T-helper 17 cell (primary cell): ENCODE measurements at regions not wholly inside any gene's neighbourhood (a gene's known extent, or its start where the extent isn't known, plus 50 kb on each side); places are given as distances from the start of the nearest gene placed in this dataset.

Experiments
- ATAC-seq: fragments of 150-1000 bp; cut with Tn5 transposase; 2 replicates; pipeline ENCODE4 v1.10.0; 2021; ENCODE audit warnings: mild to moderate bottlenecking, moderate library complexity
- DNase-seq, 3 donors: peaks; one replicate each; pipeline versions ENCODE4 v3.0.0 to v3.0.0-alpha.2; 2020 to 2021
- H3K9me3 ChIP-seq: one replicate; pipeline ENCODE4 v1.7.0; 2013; ENCODE audit warnings: low read length, mild to moderate bottlenecking; ENCODE audit not compliant: control insufficient read depth, poor library complexity, severe bottlenecking
- H3K27ac Mint-ChIP-seq: one replicate; pipeline ENCODE4 v1.8.0; 2022; ENCODE audit warnings: mild to moderate bottlenecking, moderate library complexity, mixed read lengths
- H3K27me3 Mint-ChIP-seq: one replicate; pipeline ENCODE4 v1.8.0; 2022; ENCODE audit warnings: mixed read lengths
- H3K36me3 Mint-ChIP-seq: one replicate; pipeline ENCODE4 v1.8.0; 2022; ENCODE audit warnings: low read depth, mixed read lengths
- H3K4me1 Mint-ChIP-seq: one replicate; pipeline ENCODE4 v1.8.0; 2022; ENCODE audit warnings: mild to moderate bottlenecking, mixed read lengths
- H3K4me3 Mint-ChIP-seq: one replicate; pipeline ENCODE4 v1.8.0; 2022; ENCODE audit warnings: mild to moderate bottlenecking, moderate library complexity, mixed read lengths

- no peaks in the 10 kb centered on the region for H3K9me3 ChIP-seq
- ATAC-seq, result no peak
- H3K36me3 Mint-ChIP-seq, result no peaks in the 10 kb centered on the region
- no peaks in the 10 kb centered on the region for H3K4me1 Mint-ChIP-seq
- no peak overlapping the region for H3K27ac Mint-ChIP-seq
- DNase-seq, result no peak
- H3K27me3 Mint-ChIP-seq, result peaks cover 53% of the 10 kb centered on the region
- H3K4me3 Mint-ChIP-seq, result no peak overlapping the region
These were observed 90.9 kb upstream of the KLF7 start for GRCh38 chr2:207256476-207257207.

GRCh38 chr2:207257251-207258250 is 91.8 kb upstream of the KLF7 start:
- Mint-ChIP-seq H3K27ac (no peak overlapping the region), H3K36me3 (no peaks in the 10 kb centered on the region), H3K4me3 (no peak overlapping the region), H3K27me3 (peaks cover 48% of the 10 kb centered on the region), H3K4me1 (no peaks in the 10 kb centered on the region)
- DNase-seq (no peak), ATAC-seq (no peak)
- no peaks in the 10 kb centered on the region for H3K9me3 ChIP-seq

- ATAC-seq, result no peak
- no peaks in the 10 kb centered on the region for H3K4me1 Mint-ChIP-seq
These were observed 92.7 kb upstream of the KLF7 start for GRCh38 chr2:207258263-207258991.

GRCh38 chr2:207260021-207260420 is 94.3 kb upstream of the KLF7 start:
- H3K4me1 Mint-ChIP-seq, result no peaks in the 10 kb centered on the region
- ATAC-seq (no peak), DNase-seq (no peak)
- H3K4me3 Mint-ChIP-seq, result no peak overlapping the region
- H3K27ac Mint-ChIP-seq, result no peak overlapping the region
- H3K27me3 Mint-ChIP-seq, result peaks cover 29% of the 10 kb centered on the region
- H3K36me3 Mint-ChIP-seq, result peaks cover 2% of the 10 kb centered on the region
- H3K9me3 ChIP-seq, result no peaks in the 10 kb centered on the region

More at GRCh38 chr2:207258263-207258991, 92.7 kb upstream of the KLF7 start:
- Mint-ChIP-seq H3K27me3 (peaks cover 44% of the 10 kb centered on the region), H3K36me3 (no peaks in the 10 kb centered on the region), H3K4me3 (no peak overlapping the region), H3K27ac (no peak overlapping the region)
- no peaks in the 10 kb centered on the region for H3K9me3 ChIP-seq
- no peak for DNase-seq

- Mint-ChIP-seq H3K4me1 (no peaks in the 10 kb centered on the region), H3K4me3 (no peak overlapping the region), H3K27me3 (peaks cover 22% of the 10 kb centered on the region), H3K27ac (no peak overlapping the region), H3K36me3 (peaks cover 2% of the 10 kb centered on the region)
- no peaks in the 10 kb centered on the region for H3K9me3 ChIP-seq
- no peak for DNase-seq
- ATAC-seq, result no peak
These were observed 95.2 kb upstream of the KLF7 start for GRCh38 chr2:207260947-207261346.

- Mint-ChIP-seq H3K36me3 (peaks cover 2% of the 10 kb centered on the region), H3K4me1 (no peaks in the 10 kb centered on the region), H3K27ac (no peak overlapping the region), H3K27me3 (peaks cover 18% of the 10 kb centered on the region), H3K4me3 (no peak overlapping the region)
- no peaks in the 10 kb centered on the region for H3K9me3 ChIP-seq
- ATAC-seq, result no peak
- no peak for DNase-seq
These were observed 98.6 kb upstream of the KLF7 start for GRCh38 chr2:207264310-207264709.

GRCh38 chr2:207265332-207265731 is 99.6 kb upstream of the KLF7 start:
- Mint-ChIP-seq H3K4me1 (no peaks in the 10 kb centered on the region), H3K27ac (no peak overlapping the region), H3K36me3 (peaks cover 2% of the 10 kb centered on the region), H3K4me3 (no peak overlapping the region), H3K27me3 (peaks cover 12% of the 10 kb centered on the region)
- DNase-seq (no peak), ATAC-seq (no peak)
- H3K9me3 ChIP-seq, result no peaks in the 10 kb centered on the region

- Mint-ChIP-seq H3K4me1 (no peaks in the 10 kb centered on the region), H3K36me3 (peaks cover 2% of the 10 kb centered on the region), H3K27me3 (peaks cover 6% of the 10 kb centered on the region), H3K4me3 (no peak overlapping the region), H3K27ac (no peak overlapping the region)
- no peak for ATAC-seq
- no peak for DNase-seq
- no peaks in the 10 kb centered on the region for H3K9me3 ChIP-seq
These were observed 100.1 kb upstream of the KLF7 start for GRCh38 chr2:207265869-207266268.

GRCh38 chr2:207266648-207267047 is 100.9 kb upstream of the KLF7 start:
- Mint-ChIP-seq H3K4me3 (no peak overlapping the region), H3K36me3 (peaks cover 2% of the 10 kb centered on the region), H3K4me1 (no peaks in the 10 kb centered on the region), H3K27ac (no peak overlapping the region), H3K27me3 (no peaks in the 10 kb centered on the region)
- DNase-seq (no peak), ATAC-seq (no peak)
- no peaks in the 10 kb centered on the region for H3K9me3 ChIP-seq

GRCh38 chr2:207269038-207269437 is 103.3 kb upstream of the KLF7 start:
- H3K4me3 Mint-ChIP-seq, result no peak overlapping the region
- no peaks in the 10 kb centered on the region for H3K9me3 ChIP-seq
- no peaks in the 10 kb centered on the region for H3K27me3 Mint-ChIP-seq
- ATAC-seq (no peak), DNase-seq (no peak)
- no peaks in the 10 kb centered on the region for H3K4me1 Mint-ChIP-seq
- H3K36me3 Mint-ChIP-seq, result peaks cover under 1% of the 10 kb centered on the region
- H3K27ac Mint-ChIP-seq, result no peak overlapping the region

- H3K4me1 Mint-ChIP-seq, result no peaks in the 10 kb centered on the region
- peaks cover 8% of the 10 kb centered on the region for H3K27me3 Mint-ChIP-seq
- DNase-seq, result no peak
- no peak overlapping the region for H3K27ac Mint-ChIP-seq
- no peak overlapping the region for H3K4me3 Mint-ChIP-seq
- H3K36me3 Mint-ChIP-seq, result peaks cover 3% of the 10 kb centered on the region
- no peak for ATAC-seq
- no peaks in the 10 kb centered on the region for H3K9me3 ChIP-seq
These were observed 108.9 kb upstream of the KLF7 start for GRCh38 chr2:207274530-207275189.

- DNase-seq (no peak), ATAC-seq (no peak)
- Mint-ChIP-seq H3K27ac (no peak overlapping the region), H3K27me3 (peaks cover 11% of the 10 kb centered on the region), H3K4me3 (no peak overlapping the region), H3K36me3 (peaks cover 3% of the 10 kb centered on the region), H3K4me1 (no peaks in the 10 kb centered on the region)
- no peaks in the 10 kb centered on the region for H3K9me3 ChIP-seq
These were observed 110.0 kb upstream of the KLF7 start for GRCh38 chr2:207275779-207276178.
